ENCODE measurements at regions not wholly inside any gene's neighbourhood (a gene's known extent, or its start where the extent isn't known, plus 50 kb on each side); places are given as distances from the start of the nearest gene placed in this dataset.

- no peak for DNase-seq (ENCODE audit: low read depth)
Measured at GRCh38 chr2:116645155-116645554, 1169.3 kb upstream of the DDX18 start.

GRCh38 chr2:116668691-116669090, 1145.8 kb upstream of the DDX18 start:
- no peak for DNase-seq (ENCODE audit: low read depth)

GRCh38 chr2:116669782-116670181, 1144.7 kb upstream of the DDX18 start:
- DNase-seq (ENCODE audit: low read depth): no peak

- no peak for DNase-seq (ENCODE audit: low read depth)
Measured at GRCh38 chr2:116674188-116674587, 1140.3 kb upstream of the DDX18 start.

GRCh38 chr2:116676776-116677175, 1137.7 kb upstream of the DDX18 start:
- no peak for DNase-seq (ENCODE audit: low read depth)

GRCh38 chr2:116680256-116680936, 1134.1 kb upstream of the DDX18 start:
- DNase-seq (ENCODE audit: low read depth): no peak

- no peak for DNase-seq (ENCODE audit: low read depth)
Measured at GRCh38 chr2:116687371-116687770, 1127.1 kb upstream of the DDX18 start.

- DNase-seq (ENCODE audit: low read depth): no peak
Measured at GRCh38 chr2:116692988-116693387, 1121.5 kb upstream of the DDX18 start.

GRCh38 chr2:116696223-116696622, 1118.3 kb upstream of the DDX18 start:
- DNase-seq (ENCODE audit: low read depth): no peak

- DNase-seq (ENCODE audit: low read depth): no peak
Measured at GRCh38 chr2:116696903-116697302, 1117.6 kb upstream of the DDX18 start.

- DNase-seq (ENCODE audit: low read depth): no peak
Measured at GRCh38 chr2:116706396-116706795, 1108.1 kb upstream of the DDX18 start.

- no peak for DNase-seq (ENCODE audit: low read depth)
Measured at GRCh38 chr2:116716038-116716437, 1098.5 kb upstream of the DDX18 start.

GRCh38 chr2:116716444-116716843, 1098.0 kb upstream of the DDX18 start:
- DNase-seq (ENCODE audit: low read depth): no peak

GRCh38 chr2:116717832-116718231, 1096.7 kb upstream of the DDX18 start:
- DNase-seq (ENCODE audit: low read depth): no peak

GRCh38 chr2:116718451-116718850, 1096.0 kb upstream of the DDX18 start:
- no peak for DNase-seq (ENCODE audit: low read depth)

GRCh38 chr2:116719836-116720235, 1094.7 kb upstream of the DDX18 start:
- peak; percentile 2 for DNase-seq (ENCODE audit: low read depth)

- DNase-seq (ENCODE audit: low read depth): peak; percentile 0
Measured at GRCh38 chr2:116724550-116724949, 1089.9 kb upstream of the DDX18 start.

GRCh38 chr2:116732322-116732721, 1082.2 kb upstream of the DDX18 start:
- no peak for DNase-seq (ENCODE audit: low read depth)

- no peak for DNase-seq (ENCODE audit: low read depth)
Measured at GRCh38 chr2:116733699-116734098, 1080.8 kb upstream of the DDX18 start.

- no peak for DNase-seq (ENCODE audit: low read depth)
Measured at GRCh38 chr2:116737951-116738350, 1076.5 kb upstream of the DDX18 start.

GRCh38 chr2:116747103-116747502, 1067.4 kb upstream of the DDX18 start:
- no peak for DNase-seq (ENCODE audit: low read depth)

- DNase-seq (ENCODE audit: low read depth): no peak
Measured at GRCh38 chr2:116749994-116750393, 1064.5 kb upstream of the DDX18 start.

GRCh38 chr2:116754381-116755101, 1060.0 kb upstream of the DDX18 start:
- no peak for DNase-seq (ENCODE audit: low read depth)

- no peak for DNase-seq (ENCODE audit: low read depth)
Measured at GRCh38 chr2:116761864-116762263, 1052.6 kb upstream of the DDX18 start.

Data from amniotic epithelial cell (primary cell).